GM21529 (cell line): ENCODE measurements at regions not wholly inside any gene's neighbourhood (a gene's known extent, or its start where the extent isn't known, plus 50 kb on each side); places are given as distances from the start of the nearest gene placed in this dataset.

Experiments
- ATAC-seq: cut with Tn5 transposase; IDR thresholded peaks from one replicate; pipeline ENCODE4 v1.9.1; 2021; ENCODE audit not compliant: unreplicated experiment

- no peak for ATAC-seq
These were observed 173.8 kb upstream of the PITX1 start for GRCh38 chr5:135207866-135208265.

GRCh38 chr5:135206862-135207261 lies 172.8 kb upstream of the PITX1 start:
- ATAC-seq = no peak

- ATAC-seq = no peak
These were observed 171.8 kb upstream of the PITX1 start for GRCh38 chr5:135205632-135206349.

GRCh38 chr5:135204151-135204600 lies 170.1 kb upstream of the PITX1 start:
- ATAC-seq = no peak

GRCh38 chr5:135203593-135204036 lies 169.6 kb upstream of the PITX1 start:
- ATAC-seq = no peak

- no peak for ATAC-seq
These were observed 169.0 kb upstream of the PITX1 start for GRCh38 chr5:135203019-135203418.

- no peak for ATAC-seq
These were observed 165.9 kb upstream of the PITX1 start for GRCh38 chr5:135199919-135200318.

GRCh38 chr5:135196483-135196882 lies 162.5 kb upstream of the PITX1 start:
- ATAC-seq = no peak

- ATAC-seq = no peak
These were observed 161.2 kb upstream of the PITX1 start for GRCh38 chr5:135195270-135195608.

- ATAC-seq = no peak
These were observed 160.7 kb upstream of the PITX1 start for GRCh38 chr5:135194573-135195269.

- ATAC-seq = no peak
These were observed 160.1 kb upstream of the PITX1 start for GRCh38 chr5:135194126-135194488.

- ATAC-seq = no peak
These were observed 159.4 kb upstream of the PITX1 start for GRCh38 chr5:135193213-135194125.

- no peak for ATAC-seq
These were observed 158.3 kb upstream of the PITX1 start for GRCh38 chr5:135192351-135192750.

GRCh38 chr5:135191084-135191826 lies 157.2 kb upstream of the PITX1 start:
- peak; percentile 91 for ATAC-seq

GRCh38 chr5:135190416-135191083 lies 156.5 kb upstream of the PITX1 start:
- ATAC-seq = no peak

- no peak for ATAC-seq
These were observed 155.0 kb upstream of the PITX1 start for GRCh38 chr5:135189024-135189423.

GRCh38 chr5:135188233-135188914 lies 154.3 kb upstream of the PITX1 start:
- ATAC-seq = no peak

- ATAC-seq = no peak
These were observed 152.9 kb upstream of the PITX1 start for GRCh38 chr5:135186662-135187522.
